Heart left ventricle (tissue), 16 donors: ENCODE measurements at regions not wholly inside any gene's neighbourhood (a gene's known extent, or its start where the extent isn't known, plus 50 kb on each side); places are given as distances from the start of the nearest gene placed in this dataset.

Experiments
- ATAC-seq, 4 donors: fragments of 200-7000 bp; cut with Tn5 transposase; one replicate each; pipeline ENCODE4 v1.9.1; 2020 to 2022; ENCODE audit warnings: moderate library complexity in 4 of 4, mild to moderate bottlenecking in 3 of 4, moderate number of reproducible peaks in 1 of 4
- DNase-seq, 5 donors: peaks; one replicate each; pipeline ENCODE4 v3.0.0-alpha.2; 2020
- H3K27ac ChIP-seq, 12 donors: fragments of 200-600 bp; sonication (generic) in 4 of 12; one replicate each; pipeline versions ENCODE4 v1.5.0 to v1.8.0; 2016 to 2022; ENCODE audit warnings: mild to moderate bottlenecking in 2 of 12
- H3K27me3 ChIP-seq, 9 donors: fragments of 200-600 bp; sonication (generic) in 2 of 9; one replicate each; pipeline versions ENCODE4 v1.5.1 to v1.8.0; 2016 to 2022; ENCODE audit warnings: mild to moderate bottlenecking in 3 of 9
- H3K36me3 ChIP-seq, 9 donors: fragments of 200-600 bp; sonication (generic) in 2 of 9; one replicate each; pipeline versions ENCODE4 v1.5.0 to v1.8.0; 2018 to 2022; ENCODE audit warnings: mild to moderate bottlenecking in 2 of 9
- H3K4me1 ChIP-seq, 12 donors: fragments of 200-600 bp; sonication (generic) in 4 of 12; one replicate each; pipeline versions ENCODE4 v1.5.0 to v1.8.0; 2016 to 2022; ENCODE audit warnings: mild to moderate bottlenecking in 3 of 12
- H3K4me3 ChIP-seq, 12 donors: fragments of 200-600 bp; sonication (generic) in 4 of 12; one replicate each; pipeline versions ENCODE4 v1.5.0 to v1.8.0; 2017 to 2022; ENCODE audit warnings: mild to moderate bottlenecking in 9 of 12, moderate library complexity in 4 of 12
- H3K9me3 ChIP-seq, 12 donors: fragments of 200-600 bp; sonication (generic) in 4 of 12; one replicate each; pipeline versions ENCODE4 v1.5.0 to v1.8.0; 2016 to 2022; ENCODE audit warnings: mild to moderate bottlenecking in 1 of 12
- POLR2A ChIP-seq, 2 donors: fragments of 450-650 bp; IDR thresholded peaks; one replicate each; pipeline ENCODE4 v1.6.1; 2017; ENCODE audit warnings: antibody characterized with exemption in 2 of 2, mild to moderate bottlenecking in 2 of 2, moderate library complexity in 2 of 2
- WGBS, 4 donors: extraction: QIAGEN DNeasy Blood & Tissue Kit in 2 of 4; methylation state at CpG; one replicate each; pipeline versions ENCODE4 v1.1.5 to v1.1.7; 2013 to 2018; 5-methylcytosine and 5-hydroxymethylcytosine counted together
- intact Hi-C, 10 donors: fragments of 100-400 bp; cut with DNase I; formaldehyde crosslinking; loops; one replicate each; pipeline versions ENCODE4 v1.11.1 to v1.14.2; 2022
- TF ChIP-seq, protein P1 (sequence below), 12 donors: fragments of 200-600 bp; sonication (generic) in 4 of 12; IDR thresholded peaks; one replicate each; pipeline versions ENCODE4 v1.5.0 to v1.8.0; 2018 to 2022; ENCODE audit warnings: antibody characterized with exemption in 12 of 12, mild to moderate bottlenecking in 5 of 12
- donor health status: ischemic (EF 13 %, LVEDD 7.1; RV severe dilation, severe dysfunction).
- donor health status: healthy with polysubstance abuse.
- donor health status: DM: no; HTN: yes; CAD: no.
- donor health status: DM: no; HTN: no; CAD: no.
- donor health status: ischemic (EF 25% LVEDD 6.9; RV normal size, moderate dysfunction).
- donor health status: ischemic (EF 25% LVEDD 5.7; RV mildly dilated, moderate dysfunction).
- donor health status: healthy.
- donor health status: DM: yes; HTN: yes; CAD: no.
- donor health status: ischemic (EF 35%, LVEDD 5.7; RV mildly dilated, moderate dysfunction).
- donor health status: nonischemic (EF 11% LVEDD 7.7; RV severe dilation, severe dysfunction).
- donor health status: DM: yes; HTN: yes; CAD: no.
- donor health status: PGD.
- donor health status: ischemic (EF 29% LVEDD 5.4; RV normal size, mild dysfunction).
- donor health status: nonischemic (EF 23%, LVEDD 6.1; RV moderate dilation, normal function).

DNA sequence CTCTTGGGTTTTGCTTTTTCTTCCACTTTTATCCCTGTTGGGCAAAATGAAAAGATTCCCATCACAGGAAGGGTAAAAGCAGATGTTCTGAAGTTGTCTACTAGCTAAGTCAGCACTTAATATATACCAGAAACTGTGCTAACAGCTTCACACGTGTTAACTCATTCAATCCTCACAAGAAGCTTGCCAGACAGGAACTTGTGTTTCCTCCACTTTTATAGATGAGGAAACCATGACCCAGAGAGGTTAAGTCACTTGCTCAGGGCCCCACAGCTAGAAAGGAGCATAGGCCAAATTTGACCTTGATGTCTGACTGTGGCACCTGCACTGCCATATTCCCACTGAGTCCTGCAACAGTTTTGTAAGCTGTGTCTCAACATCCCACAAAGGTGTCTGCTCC is 76.8 kb upstream of the EPC2 start:
- Histone ChIP-seq H3K27ac (no peak overlapping the region), H3K4me3 (no peak overlapping the region), H3K27me3 (no peaks in the 10 kb centered on the region), H3K9me3 (no peaks in the 10 kb centered on the region), H3K4me1 (no peaks in the 10 kb centered on the region), H3K36me3 (no peaks in the 10 kb centered on the region)
- no peak for ATAC-seq
- intact Hi-C loops, result loop anchor here in 9 of 10 donors (2.0 to 10.0 kb wide), 5 partner anchors 67 to 427 kb away; no protein-coding TSS in a partner anchor
- no peak for DNase-seq
- TF ChIP-seq POLR2A (IDR thresholded peaks at IDR 0.05), result no peak
- TF ChIP-seq, protein P1, sequence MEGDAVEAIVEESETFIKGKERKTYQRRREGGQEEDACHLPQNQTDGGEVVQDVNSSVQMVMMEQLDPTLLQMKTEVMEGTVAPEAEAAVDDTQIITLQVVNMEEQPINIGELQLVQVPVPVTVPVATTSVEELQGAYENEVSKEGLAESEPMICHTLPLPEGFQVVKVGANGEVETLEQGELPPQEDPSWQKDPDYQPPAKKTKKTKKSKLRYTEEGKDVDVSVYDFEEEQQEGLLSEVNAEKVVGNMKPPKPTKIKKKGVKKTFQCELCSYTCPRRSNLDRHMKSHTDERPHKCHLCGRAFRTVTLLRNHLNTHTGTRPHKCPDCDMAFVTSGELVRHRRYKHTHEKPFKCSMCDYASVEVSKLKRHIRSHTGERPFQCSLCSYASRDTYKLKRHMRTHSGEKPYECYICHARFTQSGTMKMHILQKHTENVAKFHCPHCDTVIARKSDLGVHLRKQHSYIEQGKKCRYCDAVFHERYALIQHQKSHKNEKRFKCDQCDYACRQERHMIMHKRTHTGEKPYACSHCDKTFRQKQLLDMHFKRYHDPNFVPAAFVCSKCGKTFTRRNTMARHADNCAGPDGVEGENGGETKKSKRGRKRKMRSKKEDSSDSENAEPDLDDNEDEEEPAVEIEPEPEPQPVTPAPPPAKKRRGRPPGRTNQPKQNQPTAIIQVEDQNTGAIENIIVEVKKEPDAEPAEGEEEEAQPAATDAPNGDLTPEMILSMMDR (IDR thresholded peaks at IDR 0.05), result no peak
- 41 to 48% (median 45%) methylated on average over 1 of the region's 1 CpG for WGBS, 4 donors

DNA sequence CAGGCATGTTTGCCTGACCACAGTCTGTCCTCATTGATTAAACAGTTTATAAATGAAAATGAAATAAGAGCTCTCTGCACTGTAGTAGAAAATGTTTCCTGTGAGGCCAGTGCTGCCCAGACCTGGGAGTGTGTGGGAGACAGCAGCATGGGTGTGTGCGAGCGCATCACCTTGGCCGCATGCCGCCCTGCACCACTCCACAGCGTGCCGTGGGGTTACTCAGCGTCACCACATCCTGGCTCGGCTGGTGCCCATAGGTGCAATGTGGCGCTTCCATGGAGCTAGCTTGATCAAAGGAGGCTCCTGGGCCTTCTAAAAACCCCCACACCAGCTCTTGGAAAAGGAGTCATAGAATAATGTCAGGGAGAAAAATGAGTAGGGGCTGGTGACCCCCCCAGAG is 76.0 kb upstream of the EPC2 start:
- no peaks in the 10 kb centered on the region for H3K36me3 ChIP-seq
- H3K27me3 ChIP-seq, result no peaks in the 10 kb centered on the region
- H3K27ac ChIP-seq, result no peak overlapping the region
- intact Hi-C loops, result loop anchor here in 8 of 10 donors (5.0 to 10.0 kb wide), 4 partner anchors 66 to 426 kb away; no protein-coding TSS in a partner anchor
- 86 to 97% (median 94%) methylated on average over 9 of the region's 9 CpGs for WGBS, 4 donors
- ATAC-seq (no peak), DNase-seq (no peak)
- no peak for TF ChIP-seq POLR2A (IDR thresholded peaks at IDR 0.05)
- TF ChIP-seq, protein P1 (IDR thresholded peaks at IDR 0.05), result no peak
- H3K4me1 ChIP-seq, result no peaks in the 10 kb centered on the region
- H3K9me3 ChIP-seq, result no peaks in the 10 kb centered on the region
- H3K4me3 ChIP-seq, result no peak overlapping the region

DNA sequence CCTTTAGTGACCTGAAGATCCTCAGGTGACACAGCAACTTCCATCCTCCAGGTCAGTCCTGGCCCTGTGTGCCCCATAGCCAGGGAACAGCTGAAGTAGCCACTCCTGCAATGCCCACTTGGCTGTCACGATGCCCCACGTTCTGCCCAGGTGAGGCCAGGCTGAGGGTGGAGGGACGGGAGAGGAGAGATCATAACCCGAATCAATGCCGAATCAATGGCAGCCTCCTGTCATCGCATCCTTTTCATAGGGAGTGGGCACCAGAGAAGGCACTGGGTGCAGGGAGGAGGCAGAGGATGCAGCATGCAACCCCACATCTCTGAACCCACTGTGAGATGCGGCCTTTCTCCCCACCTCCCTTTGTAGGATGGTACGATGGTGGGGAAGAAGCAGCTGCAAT is 75.3 kb upstream of the EPC2 start:
- no peaks in the 10 kb centered on the region for H3K4me1 ChIP-seq
- TF ChIP-seq POLR2A (IDR thresholded peaks at IDR 0.05), result no peak
- TF ChIP-seq, protein P1 (IDR thresholded peaks at IDR 0.05), result no peak
- H3K27ac ChIP-seq, result no peak overlapping the region
- H3K4me3 ChIP-seq, result no peak overlapping the region
- no peaks in the 10 kb centered on the region for H3K36me3 ChIP-seq
- H3K9me3 ChIP-seq, result no peaks in the 10 kb centered on the region
- intact Hi-C loops, result loop anchor here in 8 of 10 donors (5.0 to 10.0 kb wide), 4 partner anchors 66 to 426 kb away; no protein-coding TSS in a partner anchor
- WGBS, 4 donors, result 90 to 97% (median 94%) methylated on average over 7 to 8 of the region's 8 CpGs
- ATAC-seq (no peak), DNase-seq (no peak)
- no peaks in the 10 kb centered on the region for H3K27me3 ChIP-seq

DNA sequence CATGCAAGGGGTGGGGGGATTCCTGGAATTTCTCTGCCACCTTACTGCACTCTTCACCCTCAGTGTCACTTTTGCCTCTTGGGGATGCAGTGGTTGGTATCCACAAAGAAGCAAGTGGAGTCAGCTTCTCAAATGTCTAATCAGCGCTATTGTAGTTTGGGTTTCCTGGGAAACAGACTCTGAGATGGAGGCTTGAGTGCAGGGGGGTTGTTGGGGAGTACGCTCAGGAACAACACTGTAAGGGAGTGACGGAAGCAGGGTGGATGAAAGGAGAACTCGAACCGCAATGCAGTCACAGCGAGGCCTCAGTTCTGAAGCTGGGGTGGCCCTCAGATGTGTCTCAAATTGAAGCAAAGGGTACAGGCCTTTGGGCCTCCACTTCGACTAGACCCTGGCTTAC is 73.6 kb upstream of the EPC2 start:
- 91 to 96% (median 93%) methylated on average over 7 of the region's 7 CpGs for WGBS, 4 donors
- intact Hi-C loops, result loop anchor here in 2 of 10 donors (5.0 to 10.0 kb wide), 2 partner anchors 414 to 421 kb away; no protein-coding TSS in a partner anchor

More for the DNA sequence above, 73.6 kb upstream of the EPC2 start:
- Histone ChIP-seq H3K4me3 (no peak overlapping the region), H3K4me1 (no peaks in the 10 kb centered on the region), H3K27ac (no peak overlapping the region), H3K27me3 (no peaks in the 10 kb centered on the region), H3K9me3 (no peaks in the 10 kb centered on the region), H3K36me3 (no peaks in the 10 kb centered on the region)
- ATAC-seq (no peak), DNase-seq (no peak)
- TF ChIP-seq POLR2A (IDR thresholded peaks at IDR 0.05), result no peak
- TF ChIP-seq, protein P1 (IDR thresholded peaks at IDR 0.05), result no peak
